Skin epidermis (tissue), 12 donors: ENCODE measurements at regions not wholly inside any gene's neighbourhood (a gene's known extent, or its start where the extent isn't known, plus 50 kb on each side); places are given as distances from the start of the nearest gene placed in this dataset.

Experiments
- H3K27ac ChIP-seq, 21 experiments: fragments of 200-600 bp; sonication (generic) in 11 of 21; one replicate each; pipeline ENCODE4 v1.5.0; 2020; ENCODE audit warnings: mild to moderate bottlenecking in 3 of 21, inconsistent platforms in 2 of 21, moderate library complexity in 2 of 21
- H3K4me3 ChIP-seq, 7 experiments: fragments of 200-600 bp; sonication (generic) in 2 of 7; one replicate each; pipeline ENCODE4 v1.5.0; 2020; ENCODE audit warnings: inconsistent platforms in 2 of 7, mild to moderate bottlenecking in 2 of 7, moderate library complexity in 1 of 7

DNA sequence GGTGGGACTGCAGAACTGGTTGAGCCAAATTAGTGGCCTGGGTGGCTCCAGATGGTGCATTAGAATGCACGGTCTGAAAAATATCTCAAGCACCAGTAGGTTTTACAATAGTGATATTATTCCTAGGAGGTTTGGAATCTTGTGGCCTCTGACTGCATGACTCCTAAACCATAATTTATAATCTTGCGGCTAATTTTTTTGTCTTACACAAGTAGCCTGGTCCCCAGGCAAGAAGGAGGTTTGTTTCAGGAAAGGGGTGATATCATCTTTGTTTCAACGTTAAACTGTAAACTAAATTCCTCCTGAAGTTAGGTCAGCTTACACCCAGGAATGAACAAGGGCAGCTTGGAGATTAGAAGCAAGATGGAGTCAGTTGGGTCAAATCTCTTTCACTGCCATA lies 98.9 kb upstream of the ARL4C start:
- Histone ChIP-seq H3K4me3 (no peak overlapping the region), H3K27ac (no peak overlapping the region)

DNA sequence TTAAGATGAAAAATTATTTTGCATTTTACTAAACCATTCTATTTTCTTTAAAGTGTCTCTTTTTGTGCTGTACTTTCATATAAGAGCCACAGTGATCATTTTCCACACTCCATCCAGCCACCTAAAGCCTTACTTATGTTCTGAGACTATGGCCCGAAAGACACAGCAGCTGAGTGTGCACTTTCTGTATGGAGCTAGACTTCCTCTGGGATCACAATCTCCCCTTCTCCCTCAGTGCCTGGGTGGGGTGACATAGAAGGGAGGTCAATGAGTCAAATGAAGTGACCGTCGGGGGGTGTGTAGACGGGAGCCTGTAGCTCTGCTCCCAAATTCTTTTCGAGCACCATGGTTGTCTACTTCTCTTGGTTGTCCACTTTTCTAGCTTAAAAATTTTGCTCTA lies 97.8 kb upstream of the ARL4C start:
- Histone ChIP-seq H3K4me3 (no peak overlapping the region), H3K27ac (no peak overlapping the region)

DNA sequence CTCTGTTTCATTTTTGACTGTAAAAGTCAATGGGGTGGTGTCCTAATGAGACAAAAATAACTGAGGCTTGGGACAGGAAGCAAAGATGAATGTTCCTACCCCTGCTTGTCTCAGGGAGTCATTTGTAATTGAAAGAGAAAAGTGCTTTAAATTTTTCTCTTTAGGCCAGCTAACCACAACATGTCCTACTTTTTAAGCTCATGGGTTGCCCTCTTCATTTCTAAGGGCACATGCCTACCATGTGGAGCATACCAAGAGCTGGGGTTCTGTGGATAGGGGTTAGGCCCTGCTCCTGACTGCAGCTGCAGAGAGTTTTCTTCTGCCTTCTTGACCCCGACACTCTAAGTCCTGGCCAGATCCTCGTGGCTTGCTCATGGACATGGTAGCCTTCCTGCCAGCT lies 96.8 kb upstream of the ARL4C start:
- no peak overlapping the region for H3K27ac ChIP-seq
- H3K4me3 ChIP-seq, result no peak overlapping the region

DNA sequence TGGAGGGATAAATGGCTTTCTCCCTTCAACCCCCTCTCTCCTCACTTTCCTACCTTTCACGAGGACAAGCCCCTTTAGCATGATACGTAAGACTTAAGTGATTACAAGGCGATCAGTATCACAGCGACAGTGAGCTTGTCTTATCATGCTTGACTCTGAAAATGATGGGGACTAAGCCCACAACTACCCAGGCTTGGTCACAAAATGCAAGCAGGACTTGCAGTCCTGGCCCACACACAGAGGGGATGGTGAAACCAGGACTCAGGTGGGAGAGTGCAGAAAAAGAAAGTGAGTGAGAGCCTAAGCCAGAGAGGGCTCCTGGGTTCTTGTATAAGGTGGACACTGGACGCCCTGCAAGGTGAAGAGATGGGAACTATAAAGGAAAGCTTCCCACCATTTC lies 95.7 kb upstream of the ARL4C start:
- Histone ChIP-seq H3K4me3 (no peak overlapping the region), H3K27ac (no peak overlapping the region)

DNA sequence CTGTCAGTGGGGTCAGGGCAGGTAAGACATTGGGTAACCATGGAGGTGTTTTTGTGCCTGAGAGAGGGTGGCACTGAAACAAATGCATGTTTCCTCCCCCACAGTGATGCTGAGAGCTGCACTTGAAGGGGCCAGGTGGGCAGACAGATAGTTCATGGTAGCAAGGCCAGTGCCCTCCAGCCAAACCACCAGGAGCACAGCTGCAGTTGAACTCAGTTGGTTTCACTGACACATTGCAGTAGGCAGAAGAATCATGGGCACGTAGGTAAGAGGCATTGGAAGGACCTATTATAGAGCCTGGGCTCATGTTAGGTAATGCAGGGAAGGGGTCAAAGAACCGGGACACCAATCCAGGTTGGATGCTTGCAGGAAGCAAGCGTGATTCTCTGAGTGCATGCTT lies 93.2 kb upstream of the ARL4C start:
- Histone ChIP-seq H3K27ac (no peak overlapping the region), H3K4me3 (no peak overlapping the region)

DNA sequence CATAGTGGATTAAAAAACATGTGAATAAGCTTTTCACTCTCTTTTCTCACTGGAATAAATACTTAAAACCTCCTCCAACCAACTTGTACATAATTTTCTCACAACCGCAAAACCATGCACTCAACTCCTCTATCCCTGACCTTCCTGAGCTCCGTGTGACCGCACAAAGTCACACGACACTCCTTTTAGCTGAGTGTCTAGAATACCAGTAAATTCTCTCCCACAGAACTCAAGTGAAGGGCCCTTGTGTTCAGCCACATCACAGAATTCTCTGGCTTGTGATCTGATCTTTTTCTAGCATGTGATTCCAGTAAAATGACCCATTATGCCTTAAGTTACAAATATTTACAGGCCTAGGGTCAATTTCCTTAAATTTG lies 91.2 kb upstream of the ARL4C start:
- Histone ChIP-seq H3K27ac (no peak overlapping the region), H3K4me3 (no peak overlapping the region)

DNA sequence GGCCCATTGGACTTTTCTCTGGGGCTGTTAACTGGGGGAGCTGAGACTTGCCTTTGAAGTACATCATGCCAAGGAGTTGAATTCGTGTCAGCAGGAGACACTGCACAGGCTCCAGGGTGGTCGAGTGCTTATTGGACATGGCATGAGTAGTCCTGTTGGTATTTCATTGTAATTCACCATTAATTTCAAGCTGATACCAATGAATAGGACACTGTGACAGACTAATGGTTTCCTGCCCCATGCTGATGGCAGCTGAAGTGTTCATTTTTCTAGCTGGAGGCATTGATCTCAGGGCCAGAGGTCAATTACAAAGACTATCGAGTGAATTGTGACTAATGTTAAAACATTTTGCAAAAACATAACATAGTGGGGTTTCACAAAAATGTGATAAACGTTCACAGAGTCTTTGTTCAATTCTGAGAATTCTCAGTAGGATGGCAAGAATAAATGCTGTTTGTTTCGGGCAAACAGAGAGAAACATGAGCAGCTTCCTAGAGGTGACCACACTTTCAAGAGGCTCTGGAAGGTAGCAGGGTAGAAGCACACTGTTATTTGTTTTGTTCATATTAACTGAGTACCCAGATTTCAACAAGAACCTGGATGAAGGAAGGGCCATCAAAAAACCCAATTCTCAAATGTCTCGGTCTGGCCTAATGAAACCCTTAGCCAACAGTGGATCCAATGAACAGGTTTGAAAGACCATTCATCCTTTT lies 90.6 kb upstream of the ARL4C start:
- no peak overlapping the region for H3K27ac ChIP-seq
- H3K4me3 ChIP-seq, result no peak overlapping the region

DNA sequence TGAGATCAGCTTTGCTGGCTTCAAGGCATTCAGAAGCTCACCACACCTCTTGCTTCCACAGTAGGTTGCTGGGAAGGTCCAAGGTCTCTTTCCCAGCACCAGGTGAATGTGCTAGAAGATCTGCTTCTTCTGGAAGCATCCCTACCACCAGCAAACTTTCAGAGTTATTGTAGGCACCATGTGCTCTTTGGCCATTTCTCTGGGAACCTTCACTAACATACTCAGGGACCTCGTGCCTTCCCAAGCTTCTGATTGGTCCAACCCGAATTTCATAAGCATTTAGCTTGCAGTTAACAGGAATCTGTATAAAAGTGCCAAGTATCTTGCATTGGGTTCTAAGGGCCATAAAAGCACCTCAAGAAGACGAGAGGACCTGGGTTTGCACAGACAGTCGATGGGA lies 86.5 kb upstream of the ARL4C start:
- Histone ChIP-seq H3K4me3 (no peak overlapping the region), H3K27ac (no peak overlapping the region)

DNA sequence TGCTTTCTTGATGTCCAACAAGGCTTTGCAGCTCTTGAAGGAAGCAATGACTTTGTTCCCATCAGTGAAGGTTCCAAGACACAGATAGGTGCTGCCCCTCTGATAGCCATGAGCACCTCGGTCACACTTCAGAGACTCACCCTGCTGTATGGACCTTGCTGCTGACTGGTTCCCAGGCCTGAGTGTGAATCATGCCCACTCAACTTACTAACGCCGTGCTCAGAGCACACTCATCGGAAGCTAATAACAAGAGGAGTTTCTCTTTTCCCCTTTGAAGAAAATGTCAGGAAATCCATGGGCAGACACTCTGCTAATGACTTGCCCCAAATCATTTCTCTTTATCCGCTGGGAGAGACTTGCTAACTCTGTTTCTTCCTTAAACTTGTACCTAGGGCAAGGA lies 83.8 kb upstream of the ARL4C start:
- H3K4me3 ChIP-seq, result no peak overlapping the region
- no peak overlapping the region for H3K27ac ChIP-seq

DNA sequence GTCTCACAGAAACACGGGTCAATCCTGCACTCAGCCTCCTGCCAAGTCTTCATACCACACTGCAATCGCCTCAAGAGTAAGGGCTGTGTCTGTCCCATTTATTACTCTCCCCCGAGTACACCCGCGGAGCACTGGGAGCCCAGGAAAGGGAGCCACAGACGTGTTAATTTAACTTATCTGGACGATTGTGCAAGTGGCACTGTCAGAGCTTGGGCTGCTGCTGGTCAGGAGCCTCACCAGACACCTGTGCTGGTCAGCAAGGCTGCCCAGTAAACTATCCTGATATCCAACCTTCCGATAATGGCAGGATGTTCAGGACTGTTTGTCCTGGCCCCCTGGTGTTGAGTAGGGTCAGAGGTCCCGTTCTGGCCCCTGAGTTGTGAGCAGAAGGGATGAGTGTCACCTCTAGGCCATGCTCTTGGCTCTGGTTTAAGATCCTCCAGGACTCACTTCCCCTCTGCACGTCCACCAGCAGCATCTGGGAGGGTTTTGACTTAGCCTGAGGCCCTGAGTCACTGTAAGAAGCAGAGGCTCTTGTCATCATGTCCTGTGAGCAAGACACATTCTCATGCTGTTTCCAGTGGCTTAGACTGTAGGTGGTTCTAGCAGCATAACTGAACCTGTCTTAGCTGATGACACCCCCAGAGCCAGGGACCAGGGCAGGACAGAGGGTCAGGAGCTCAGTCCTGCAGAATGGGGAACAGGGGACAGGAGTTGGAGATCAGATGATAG lies 82.5 kb upstream of the ARL4C start:
- Histone ChIP-seq H3K27ac (no peak overlapping the region), H3K4me3 (no peak overlapping the region)

DNA sequence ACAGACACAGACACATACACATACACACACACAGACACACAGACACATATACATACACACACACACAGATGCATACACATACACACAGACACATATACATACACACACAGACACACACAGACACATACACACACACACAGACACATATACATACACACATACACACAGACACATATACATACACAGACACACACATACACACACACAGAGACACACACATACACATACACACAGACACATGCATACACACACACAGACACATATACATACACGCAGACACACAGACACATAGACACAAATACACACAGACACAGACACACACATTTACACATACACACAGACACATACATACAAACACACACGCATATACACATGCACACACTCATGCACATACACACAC lies 81.5 kb upstream of the ARL4C start:
- no peak overlapping the region for H3K27ac ChIP-seq

DNA sequence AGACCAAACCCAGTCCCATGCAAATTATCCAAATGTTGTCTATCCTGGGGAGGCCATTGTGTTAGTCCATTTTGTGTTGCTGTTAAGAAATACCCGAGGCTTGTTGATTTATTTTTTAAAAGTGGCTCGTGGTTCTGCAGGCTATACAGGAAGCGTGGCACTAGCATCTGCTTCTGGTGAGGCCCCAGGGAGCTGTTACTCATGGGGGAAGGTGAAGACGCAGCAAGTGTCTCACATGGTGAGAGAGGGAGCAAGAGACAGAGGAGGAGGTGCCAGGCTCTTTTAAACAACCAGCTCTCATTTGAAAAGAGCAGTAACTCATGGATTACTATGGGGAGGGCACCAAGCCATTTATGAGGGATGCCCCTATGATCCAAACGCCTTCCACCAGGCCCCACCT lies 80.3 kb upstream of the ARL4C start:
- no peak overlapping the region for H3K4me3 ChIP-seq
- H3K27ac ChIP-seq, result no peak overlapping the region

More for the DNA sequence above, 81.5 kb upstream of the ARL4C start:
- no peak overlapping the region for H3K4me3 ChIP-seq

DNA sequence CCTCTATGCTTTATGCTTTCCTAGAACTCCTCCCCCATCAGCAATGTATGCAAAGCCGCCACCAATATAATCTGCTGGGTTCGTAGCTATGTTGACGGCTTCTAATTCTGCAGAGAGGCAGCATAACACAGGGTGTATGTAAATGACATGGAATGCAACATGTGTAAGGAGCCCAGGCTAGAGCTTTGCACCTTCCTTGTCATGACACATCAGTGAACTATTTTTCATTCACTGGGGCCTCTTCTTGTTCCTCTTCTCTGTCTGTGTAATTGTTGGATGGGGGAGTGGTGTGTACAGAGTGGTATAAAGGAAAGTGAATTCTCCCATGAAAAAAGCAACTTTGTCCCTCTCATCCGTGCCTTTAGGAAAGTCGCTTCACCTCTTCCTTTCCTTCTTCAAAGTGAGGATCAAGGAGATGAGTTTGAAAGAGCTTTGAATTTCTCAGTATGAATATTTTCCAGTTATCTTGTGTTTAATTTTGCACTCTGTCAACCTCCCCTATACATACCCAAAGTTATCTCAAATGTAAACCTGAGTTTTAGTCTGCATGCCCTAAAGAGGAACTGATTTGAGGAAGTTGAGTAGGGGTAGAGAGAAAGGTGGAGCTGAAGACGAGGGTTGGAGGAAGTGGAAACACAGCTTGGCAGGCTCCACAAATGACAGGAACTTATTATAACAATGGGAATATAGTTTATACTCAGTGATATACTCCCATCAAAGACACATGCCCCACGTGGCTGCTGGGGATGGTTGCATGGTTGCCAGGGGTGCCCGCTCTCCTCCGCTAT lies 74.9 kb upstream of the ARL4C start:
- peak overlapping the region in 1 of 21 experiments; percentile 37 for H3K27ac ChIP-seq
- no peak overlapping the region for H3K4me3 ChIP-seq

DNA sequence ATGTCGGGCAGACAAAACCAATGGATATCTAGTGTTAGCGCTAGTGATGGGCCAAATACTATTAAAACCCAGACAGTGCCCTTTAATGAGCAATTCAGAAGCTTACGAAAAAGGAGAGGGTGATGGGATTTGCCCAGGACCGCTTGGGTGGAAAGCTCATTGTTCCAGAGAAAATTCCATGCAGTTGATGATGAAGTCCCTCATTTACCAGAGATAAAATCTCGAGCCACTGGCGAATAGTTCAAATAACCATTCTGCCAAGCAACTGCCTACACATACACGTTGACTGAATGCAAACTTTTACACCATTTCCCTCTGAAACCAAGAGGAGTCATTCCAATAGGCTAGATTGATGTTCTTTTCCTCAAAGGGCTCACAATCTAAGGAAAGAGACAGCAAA lies 73.6 kb upstream of the ARL4C start:
- H3K27ac ChIP-seq, result no peak overlapping the region
- H3K4me3 ChIP-seq, result no peak overlapping the region

DNA sequence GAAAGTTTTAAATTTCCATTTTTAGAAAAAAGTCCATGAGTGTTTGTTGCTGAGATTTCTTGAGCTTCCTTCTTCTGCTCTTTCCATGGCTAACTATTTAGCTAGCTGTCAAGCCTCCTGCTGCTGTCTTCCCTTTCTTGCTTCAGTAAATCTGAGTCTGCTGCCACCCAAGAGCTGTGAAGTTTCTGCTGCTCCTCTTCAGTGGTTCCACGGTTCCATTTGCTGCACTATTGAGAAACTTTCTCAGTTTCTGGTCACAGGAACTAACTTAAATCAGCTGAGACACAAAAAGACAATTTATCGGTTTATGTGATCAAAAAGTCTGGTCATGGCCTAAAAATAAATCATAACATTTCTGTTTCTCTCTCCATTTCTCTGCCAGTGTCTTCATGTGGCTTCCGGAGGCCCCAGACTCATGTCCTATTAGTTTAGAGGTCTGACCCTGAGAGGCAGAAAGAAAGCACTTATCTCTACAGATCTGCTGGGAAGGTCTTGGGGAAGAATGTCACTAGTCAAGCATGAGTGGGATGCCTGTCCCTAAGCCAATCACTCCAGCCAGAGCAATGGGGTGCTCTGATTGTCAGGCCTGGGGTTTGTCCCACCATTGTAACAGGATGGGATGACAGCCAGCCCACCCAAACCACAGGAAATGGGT lies 73.0 kb upstream of the ARL4C start:
- Histone ChIP-seq H3K4me3 (no peak overlapping the region), H3K27ac (no peak overlapping the region)

DNA sequence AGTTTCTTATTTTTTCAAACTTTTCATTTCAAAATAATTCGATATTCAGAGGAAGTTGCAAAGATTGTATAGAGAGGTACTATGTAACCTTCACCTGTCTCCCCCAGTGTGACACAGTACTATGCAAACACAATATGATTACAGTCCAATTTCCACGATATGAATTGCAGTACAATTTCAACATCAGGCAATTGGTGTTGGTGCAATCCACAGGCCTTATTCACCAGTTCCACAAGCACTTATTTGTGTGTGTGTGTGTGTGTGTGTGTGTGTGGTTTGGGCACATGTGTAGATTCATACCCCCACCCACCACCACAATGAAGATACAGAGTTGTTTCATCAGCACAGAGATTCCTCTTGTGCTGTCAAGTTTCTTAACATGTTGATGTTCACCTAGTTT lies 69.7 kb upstream of the ARL4C start:
- H3K4me3 ChIP-seq, result no peak overlapping the region

DNA sequence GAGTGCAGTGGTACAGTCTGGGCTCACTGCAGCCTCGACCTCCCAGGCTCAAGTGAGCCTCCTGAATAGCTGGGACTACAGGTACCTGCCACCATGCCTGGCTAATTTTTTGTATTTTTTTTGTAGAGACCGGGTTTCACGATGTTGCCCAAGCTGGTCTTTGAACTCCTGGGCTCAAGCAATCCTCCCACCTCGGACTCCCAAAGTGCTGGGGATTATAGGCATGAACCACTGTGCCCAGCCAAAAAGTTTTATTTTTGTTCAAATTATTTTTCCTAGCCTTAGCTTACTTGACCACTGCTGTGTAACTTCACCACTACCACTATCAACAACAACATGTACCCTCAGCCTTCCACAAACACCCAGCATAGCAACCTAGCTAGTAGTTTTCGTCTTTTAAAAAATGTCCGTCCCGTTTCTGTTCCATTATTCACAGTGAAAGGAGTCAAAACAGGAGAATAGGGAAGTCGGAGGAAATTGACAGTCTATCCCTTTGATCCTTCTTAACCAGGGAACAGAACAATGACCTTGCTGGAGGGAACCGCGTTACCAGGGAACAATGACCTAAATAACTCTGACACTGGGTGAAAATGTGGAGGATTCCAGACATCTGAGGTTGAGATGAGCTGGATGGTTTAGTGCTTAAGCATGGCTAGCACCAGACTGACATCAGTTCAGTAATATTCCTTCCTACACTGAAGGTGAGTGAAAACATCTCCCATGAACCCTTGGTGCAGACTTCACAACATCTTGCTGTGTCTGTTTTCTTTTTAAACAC lies 69.2 kb upstream of the ARL4C start:
- Histone ChIP-seq H3K27ac (no peak overlapping the region), H3K4me3 (no peak overlapping the region)

More for the DNA sequence above, 69.7 kb upstream of the ARL4C start:
- H3K27ac ChIP-seq, result no peak overlapping the region

DNA sequence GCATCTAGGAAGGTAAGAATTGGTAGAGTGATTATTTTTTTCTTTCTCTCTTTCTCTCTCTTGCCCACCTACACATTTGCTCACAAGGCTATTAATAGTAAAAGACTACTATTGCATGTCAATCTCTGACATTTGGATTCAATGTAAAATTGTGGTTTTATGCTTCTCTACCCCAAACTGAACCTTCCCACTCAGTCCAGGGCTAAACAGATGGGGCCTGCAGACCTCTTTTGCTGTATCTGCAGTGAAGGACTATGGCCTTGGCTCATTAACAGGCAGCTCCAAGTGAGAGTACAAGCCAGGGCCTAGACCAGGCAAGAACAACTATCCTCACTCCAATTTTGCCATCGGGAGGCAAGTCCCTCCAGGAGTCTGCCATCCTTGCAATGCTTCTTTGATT lies 68.3 kb upstream of the ARL4C start:
- Histone ChIP-seq H3K4me3 (no peak overlapping the region), H3K27ac (no peak overlapping the region)

DNA sequence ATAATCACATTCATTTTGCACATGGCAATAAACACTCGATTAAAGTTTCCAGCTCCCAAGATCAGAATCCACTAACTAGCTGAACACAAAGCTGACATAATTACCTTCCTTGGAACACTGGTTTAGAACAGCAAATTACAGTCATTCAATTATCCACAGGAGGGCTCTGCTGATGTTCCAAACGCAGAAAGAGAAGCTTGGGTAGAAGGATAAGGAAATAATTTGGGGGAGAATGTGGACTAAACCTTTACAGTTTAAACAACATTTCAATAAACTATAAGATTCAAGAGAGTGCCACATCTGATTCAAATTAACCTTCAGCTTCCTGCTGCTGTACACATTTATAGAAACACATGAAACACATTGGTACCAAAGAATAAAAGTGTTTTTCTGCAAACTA lies 67.8 kb upstream of the ARL4C start:
- Histone ChIP-seq H3K4me3 (no peak overlapping the region), H3K27ac (no peak overlapping the region)

DNA sequence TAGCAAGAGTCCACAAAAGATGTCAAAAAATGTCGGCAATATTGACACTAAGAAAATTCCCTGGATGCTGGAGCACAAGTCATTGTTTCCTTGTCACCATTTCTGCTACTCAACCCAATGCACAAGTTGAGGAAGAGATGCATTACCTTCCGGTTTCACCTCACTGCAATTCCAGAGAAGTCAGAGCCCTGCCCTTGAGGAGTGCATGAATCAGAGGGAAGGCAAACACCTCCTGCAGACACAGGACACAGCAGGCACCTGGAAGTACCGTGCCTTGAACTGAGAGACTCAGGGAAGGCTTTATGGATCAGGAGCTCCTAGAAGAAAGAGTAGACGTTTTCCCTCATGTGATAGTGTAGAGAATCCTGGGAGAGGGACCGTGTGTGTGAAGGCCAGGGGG lies 62.7 kb upstream of the ARL4C start:
- H3K4me3 ChIP-seq, result no peak overlapping the region
- no peak overlapping the region for H3K27ac ChIP-seq
